GM18861 (cell line): ENCODE measurements at regions not wholly inside any gene's neighbourhood (a gene's known extent, or its start where the extent isn't known, plus 50 kb on each side); places are given as distances from the start of the nearest gene placed in this dataset.
"Not testable (repeated sequence)": the region's sequence is repeated elsewhere in the genome, so short reads cannot be mapped to it uniquely, and the experiment has no call there.

Source experiments
- ATAC-seq: cut with Tn5 transposase; IDR thresholded peaks from one replicate; pipeline ENCODE4 v1.9.1; 2021; ENCODE audit not compliant: unreplicated experiment

GRCh38 chr16:73965591-73965990, 331.0 kb upstream of the PSMD7 start:
- ATAC-seq: no peak

- ATAC-seq: no peak
Observed at GRCh38 chr16:73956587-73957494, 339.8 kb upstream of the PSMD7 start.

GRCh38 chr16:73955702-73956101, 340.9 kb upstream of the PSMD7 start:
- ATAC-seq: no peak

DNA sequence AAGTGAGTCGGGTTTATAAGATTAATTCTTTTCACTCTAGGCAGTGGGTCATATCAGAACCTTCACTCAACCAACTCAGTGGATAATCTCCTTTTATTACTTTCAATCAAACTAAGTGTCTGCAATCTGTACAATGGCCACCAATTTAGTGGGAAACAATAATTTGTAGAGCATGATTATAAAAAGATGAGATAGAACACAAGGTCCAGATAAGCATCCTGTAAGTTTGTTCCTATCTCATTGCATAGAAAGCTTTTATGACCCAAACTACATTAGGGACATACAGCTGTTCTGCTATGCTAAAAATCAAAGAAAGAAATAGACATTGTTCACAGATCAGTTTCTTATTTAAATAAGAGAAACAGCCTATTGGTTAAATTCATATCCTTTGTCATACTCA, 341.4 kb upstream of the PSMD7 start:
- ATAC-seq: no peak

GRCh38 chr16:73951481-73951880, 345.1 kb upstream of the PSMD7 start:
- no peak for ATAC-seq

- ATAC-seq: no peak
Observed at GRCh38 chr16:73949574-73950320, 346.9 kb upstream of the PSMD7 start.

- no peak for ATAC-seq
Observed at GRCh38 chr16:73945631-73946030, 351.0 kb upstream of the PSMD7 start.

DNA sequence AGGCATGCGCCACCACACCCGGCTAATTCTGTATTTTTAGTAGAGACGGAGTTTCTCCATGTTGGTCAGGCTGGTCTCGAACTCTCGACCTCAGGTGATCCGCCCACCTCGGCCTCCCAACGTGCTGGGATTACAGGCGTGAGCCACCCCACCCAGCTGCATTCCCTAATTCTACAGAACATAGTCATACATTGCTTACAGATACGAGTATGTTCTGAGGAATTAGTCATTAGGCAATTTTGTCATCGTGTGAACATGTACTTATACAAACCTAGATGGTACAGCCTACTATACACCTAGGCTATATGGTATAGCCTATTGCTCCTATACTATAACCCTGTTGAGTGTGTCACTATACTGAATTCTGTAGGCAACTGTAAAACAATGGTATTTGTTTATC, 353.4 kb upstream of the PSMD7 start:
- ATAC-seq: not testable (repeated sequence)

DNA sequence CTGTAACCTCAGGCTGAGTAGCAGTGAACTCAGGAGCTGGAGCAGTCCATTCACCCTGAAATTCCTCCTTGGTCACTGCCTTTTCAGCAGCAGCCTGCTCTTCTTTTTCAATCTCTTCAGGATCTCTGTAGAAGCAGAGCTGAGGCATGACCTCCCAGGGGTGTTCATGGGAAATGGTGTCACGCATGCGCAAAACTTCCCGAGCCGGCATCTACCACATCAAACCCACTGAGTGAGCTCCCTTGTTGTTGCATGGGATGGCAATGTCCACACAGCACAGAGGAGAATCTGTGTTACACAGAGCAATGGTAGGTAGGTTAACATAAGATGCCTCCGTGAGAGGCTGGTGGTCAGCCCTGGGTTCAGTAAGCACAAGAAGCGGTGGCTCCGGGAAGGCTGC, 355.8 kb upstream of the PSMD7 start:
- ATAC-seq: not testable (repeated sequence)

- ATAC-seq: no peak
Observed at GRCh38 chr16:73923951-73924350, 372.7 kb upstream of the PSMD7 start.

DNA sequence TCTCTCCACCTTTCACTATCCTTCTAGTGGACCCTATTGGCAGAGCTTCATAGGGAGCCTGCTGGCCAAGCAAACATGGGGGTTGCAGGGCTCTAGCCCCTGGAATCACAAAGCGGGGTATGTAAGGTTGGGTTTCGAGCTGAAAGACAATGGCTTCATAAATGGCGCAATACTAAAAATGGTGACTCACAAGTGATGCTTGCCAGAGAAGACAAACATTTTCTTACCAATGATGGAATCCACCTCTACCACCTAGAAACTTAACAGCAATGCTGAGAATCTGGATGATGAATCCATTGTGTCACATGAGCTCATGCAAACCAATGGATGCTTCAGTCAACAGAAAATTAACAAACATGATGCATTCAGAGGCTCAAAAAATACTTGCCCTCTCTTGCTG, 375.3 kb upstream of the PSMD7 start:
- no peak for ATAC-seq

- no peak for ATAC-seq
Observed at GRCh38 chr16:73916829-73917594, 379.6 kb upstream of the PSMD7 start.

- ATAC-seq: no peak
Observed at GRCh38 chr16:73915935-73916334, 380.7 kb upstream of the PSMD7 start.

DNA sequence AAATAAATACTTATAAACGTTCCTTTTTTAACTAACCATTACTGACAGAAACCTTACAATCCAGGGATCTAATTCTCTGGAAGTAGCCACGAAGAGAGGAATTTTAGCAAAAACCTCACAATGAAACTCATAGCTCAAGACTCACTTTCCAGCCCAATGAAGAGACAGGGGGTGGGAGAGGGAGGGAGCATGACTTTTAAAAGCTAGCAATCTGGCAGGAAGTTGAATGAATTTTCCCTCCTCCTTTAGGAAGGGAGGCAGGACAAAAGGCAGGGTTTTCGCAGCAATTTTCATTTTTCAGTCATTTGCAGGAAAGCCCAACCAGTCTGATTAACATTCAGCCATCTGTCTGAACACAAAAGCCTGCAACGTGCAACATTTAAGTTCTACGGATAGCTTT, 381.5 kb upstream of the PSMD7 start:
- no peak for ATAC-seq

- ATAC-seq: no peak
Observed at GRCh38 chr16:73912850-73913249, 383.8 kb upstream of the PSMD7 start.

DNA sequence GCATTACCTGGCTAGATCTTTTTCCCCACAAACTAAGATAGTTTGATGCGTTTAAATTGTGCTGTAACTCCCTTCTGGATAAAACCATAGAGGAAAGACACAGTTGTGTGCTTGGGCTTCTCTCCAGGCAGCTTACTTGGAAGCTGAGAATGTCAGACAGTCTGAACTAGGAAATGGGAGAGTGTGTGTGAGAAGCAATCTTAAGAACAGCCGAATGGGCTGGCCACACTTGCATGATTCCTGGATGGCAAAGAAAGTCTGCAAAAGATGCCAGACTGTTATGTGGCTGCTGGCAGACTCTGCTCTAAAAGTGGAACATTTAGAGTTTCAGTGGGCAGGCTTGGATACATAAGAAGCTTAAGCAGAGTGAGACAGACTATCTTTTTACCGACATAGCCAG, 384.3 kb upstream of the PSMD7 start:
- ATAC-seq: no peak

DNA sequence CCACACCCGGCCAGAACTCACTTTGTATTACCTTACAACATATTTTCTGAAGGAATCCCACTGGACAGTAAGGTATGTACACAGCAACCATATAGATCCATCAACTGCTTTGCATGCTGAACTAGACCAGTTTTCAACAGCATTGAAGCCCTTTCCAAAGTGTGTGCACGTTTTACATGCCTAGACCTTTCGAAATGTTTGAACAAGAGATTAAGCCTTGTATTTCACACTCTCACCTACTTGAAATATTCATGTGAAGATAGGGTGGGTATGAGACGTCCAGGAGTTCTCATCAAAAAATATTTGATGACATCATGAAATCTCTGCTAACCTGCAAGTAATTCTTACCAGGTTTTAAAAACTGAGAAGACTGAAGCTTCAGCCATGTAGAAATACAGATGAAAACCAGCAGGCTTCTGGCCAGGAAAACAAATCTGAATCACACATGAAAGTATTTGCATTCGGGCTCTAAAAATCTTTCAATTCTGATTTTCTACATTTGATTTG, 387.0 kb upstream of the PSMD7 start:
- ATAC-seq: no peak

DNA sequence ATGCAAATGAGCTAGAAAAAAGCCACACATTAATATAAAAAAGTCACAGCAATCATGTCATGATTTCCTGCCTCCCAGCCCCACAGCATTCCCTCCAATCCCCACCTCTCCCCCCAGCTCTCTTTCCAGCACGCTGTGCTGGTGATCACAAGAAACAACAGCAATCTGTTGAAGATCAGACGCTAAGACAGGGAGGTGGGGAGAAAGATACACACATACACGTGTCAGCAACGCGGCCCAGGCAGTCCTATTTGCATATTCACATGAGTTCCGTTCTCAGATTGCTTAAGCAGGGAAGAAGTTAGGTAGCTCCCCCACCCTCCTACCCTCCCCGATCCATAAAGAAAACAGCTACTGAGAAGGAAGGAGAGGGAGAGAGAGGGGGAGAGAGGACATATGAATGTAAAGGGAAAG, 405.5 kb upstream of the PSMD7 start:
- ATAC-seq: no peak

DNA sequence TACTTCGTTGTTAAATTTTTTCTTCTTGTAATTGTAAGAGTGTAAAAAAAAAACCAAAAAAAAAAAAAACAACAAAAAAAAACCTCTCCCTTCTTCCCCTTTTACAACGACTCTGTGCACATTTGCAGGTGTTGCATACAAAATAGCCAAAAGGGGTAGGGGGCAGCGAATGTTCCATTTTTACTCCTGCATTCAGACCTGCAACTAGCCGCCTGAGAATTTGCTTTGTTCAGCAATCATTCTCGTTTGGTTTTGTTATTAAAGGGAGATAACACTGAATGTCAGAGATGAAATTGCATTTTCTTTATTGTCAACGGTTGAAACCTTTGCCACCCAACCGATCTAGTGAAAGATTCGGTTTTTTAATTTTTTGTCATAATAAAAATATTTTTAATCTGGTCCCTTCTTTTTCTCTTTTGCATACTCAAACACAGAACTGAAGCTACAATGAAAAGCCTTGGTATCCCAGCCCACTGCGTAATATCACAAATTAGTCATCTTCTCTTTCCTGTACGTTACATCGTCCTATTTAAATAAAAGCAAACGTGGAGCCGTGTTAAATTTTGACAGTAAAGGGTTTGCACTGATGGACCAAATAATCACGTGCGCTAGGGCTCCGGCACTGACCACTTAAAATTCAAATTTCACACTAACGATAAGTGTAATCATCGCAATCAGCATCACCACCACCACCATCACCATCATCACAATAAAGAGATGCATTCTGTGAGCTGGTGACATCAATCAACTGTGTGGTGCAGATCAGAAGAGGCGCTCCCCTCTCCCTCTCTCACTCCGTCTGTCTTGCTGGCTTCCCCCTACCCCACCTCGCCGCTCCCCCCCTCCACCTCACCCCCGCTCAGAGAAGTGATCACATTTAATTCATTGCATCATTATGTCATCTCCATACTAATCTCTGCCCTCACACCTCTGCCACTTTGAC, 406.2 kb upstream of the PSMD7 start:
- no peak for ATAC-seq

- no peak for ATAC-seq
Observed at GRCh38 chr16:73888840-73889490, 407.6 kb upstream of the PSMD7 start.
